GM12874 (cell line): ENCODE measurements at regions not wholly inside any gene's neighbourhood (a gene's known extent, or its start where the extent isn't known, plus 50 kb on each side); places are given as distances from the start of the nearest gene placed in this dataset.

Source experiments
- CTCF ChIP-seq: IDR thresholded peaks from 2 replicates; pipeline ENCODE4 v1.5.1; 2011; ENCODE audit warnings: low read depth, mild to moderate bottlenecking, control low read depth, low read length, moderate library complexity; ENCODE audit not compliant: insufficient read depth

- no peak for TF ChIP-seq CTCF
Measured at GRCh38 chr4:31851946-31852345, 1131.8 kb downstream of the PCDH7 start.

- no peak for TF ChIP-seq CTCF
Measured at GRCh38 chr4:31877429-31877828, 1157.3 kb downstream of the PCDH7 start.

- TF ChIP-seq CTCF = no peak
Measured at GRCh38 chr4:31896349-31896748, 1176.2 kb downstream of the PCDH7 start.

- no peak for TF ChIP-seq CTCF
Measured at GRCh38 chr4:31905363-31905762, 1185.2 kb downstream of the PCDH7 start.

- TF ChIP-seq CTCF = no peak
Measured at GRCh38 chr4:31908261-31908660, 1188.1 kb downstream of the PCDH7 start.

- TF ChIP-seq CTCF = no peak
Measured at GRCh38 chr4:31917334-31917733, 1197.2 kb downstream of the PCDH7 start.

- no peak for TF ChIP-seq CTCF
Measured at GRCh38 chr4:31918891-31919290, 1198.7 kb downstream of the PCDH7 start.

GRCh38 chr4:31923634-31924033 lies 1203.5 kb downstream of the PCDH7 start:
- TF ChIP-seq CTCF = no peak
